Esophagus (tissue), 2 donors: ENCODE measurements at regions not wholly inside any gene's neighbourhood (a gene's known extent, or its start where the extent isn't known, plus 50 kb on each side); places are given as distances from the start of the nearest gene placed in this dataset.
"Not testable (repeated sequence)": the region's sequence is repeated elsewhere in the genome, so short reads cannot be mapped to it uniquely, and the experiment has no call there.

Experiments used
- H3K27ac ChIP-seq, 2 donors: one replicate each; pipeline ENCODE4 v1.5.1; 2013; ENCODE audit warnings: low read depth in 2 of 2, mild to moderate bottlenecking in 2 of 2, inconsistent platforms in 1 of 2, low read length in 1 of 2, moderate library complexity in 1 of 2
- H3K27me3 ChIP-seq, 2 donors: one replicate each; pipeline ENCODE4 v1.6.1; 2013; ENCODE audit warnings: low read length in 2 of 2, control low read depth in 1 of 2, mild to moderate bottlenecking in 1 of 2; ENCODE audit not compliant: insufficient read depth in 2 of 2, control insufficient read depth in 1 of 2
- H3K36me3 ChIP-seq, 2 donors: one replicate each; pipeline ENCODE4 v1.6.1; 2013; ENCODE audit warnings: low read length in 1 of 2; ENCODE audit not compliant: control insufficient read depth in 2 of 2, insufficient read depth in 2 of 2
- H3K4me1 ChIP-seq, 2 donors: one replicate each; pipeline ENCODE4 v1.6.1; 2013; ENCODE audit warnings: low read length in 1 of 2; ENCODE audit not compliant: control insufficient read depth in 2 of 2, insufficient read depth in 2 of 2
- H3K4me3 ChIP-seq, 2 donors: one replicate each; pipeline ENCODE4 v1.5.1; 2013; ENCODE audit warnings: low read length in 2 of 2, mild to moderate bottlenecking in 2 of 2, low read depth in 1 of 2, moderate library complexity in 1 of 2
- H3K9me3 ChIP-seq, 2 donors: one replicate each; pipeline ENCODE4 v1.6.1; 2013; ENCODE audit warnings: mild to moderate bottlenecking in 2 of 2, low read depth in 1 of 2, low read length in 1 of 2, moderate library complexity in 1 of 2; ENCODE audit not compliant: control insufficient read depth in 2 of 2, insufficient read depth in 1 of 2
- WGBS, 2 donors: extraction: QIAGEN DNeasy Blood & Tissue Kit; methylation state at CpG; one replicate each; pipeline ENCODE4 v1.1.7; 2013; 5-methylcytosine and 5-hydroxymethylcytosine counted together
- donor health status: healthy with polysubstance abuse.
- donor health status: Bipolar disorder and iron deficiency.

DNA sequence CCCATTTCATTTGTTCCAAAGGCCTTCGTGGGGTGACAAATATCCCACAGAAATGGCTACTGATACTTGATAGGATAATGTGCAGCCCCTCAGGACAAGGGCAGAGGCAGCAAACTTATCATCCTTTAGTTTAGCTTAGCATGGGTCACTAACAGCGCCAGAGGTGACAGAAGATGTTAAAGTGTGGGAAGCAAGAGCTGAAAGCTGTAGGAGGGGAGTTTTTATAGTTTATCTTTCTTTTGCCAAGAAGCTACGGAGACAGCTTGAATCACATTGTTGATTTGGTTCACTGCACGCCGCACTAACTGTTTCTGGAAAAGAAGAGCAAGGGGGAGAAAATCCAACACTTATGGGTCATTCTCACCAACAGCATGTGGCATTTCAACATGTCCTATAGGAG lies 773.9 kb upstream of the MMS22L start:
- Histone ChIP-seq H3K4me3 (no peak overlapping the region), H3K4me1 (no peaks in the 10 kb centered on the region), H3K27me3 (no peaks in the 10 kb centered on the region), H3K36me3 (no peaks in the 10 kb centered on the region), H3K9me3 (no peaks in the 10 kb centered on the region), H3K27ac (no peak overlapping the region)
- WGBS, 2 donors = 38 to 46% methylated on average over 5 of the region's 5 CpGs

DNA sequence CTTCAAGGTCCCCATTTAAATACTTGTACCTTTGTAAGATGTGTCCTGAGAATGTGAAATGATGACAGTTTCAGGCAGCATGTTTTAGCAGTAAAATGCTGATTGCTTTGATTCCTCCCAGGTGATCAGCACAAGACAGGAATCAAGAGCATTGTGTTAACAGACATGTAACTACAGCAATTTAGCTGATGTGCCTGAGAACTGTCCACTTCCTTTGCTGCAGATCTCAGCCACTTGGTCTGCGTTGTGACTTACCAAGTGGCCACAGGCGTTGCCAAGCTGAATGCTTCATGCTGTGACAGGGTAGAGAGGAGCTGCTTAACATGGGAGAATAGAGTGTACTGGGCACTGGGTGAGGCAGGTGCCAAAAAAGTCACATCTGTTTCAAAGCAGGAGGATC lies 767.0 kb upstream of the POU3F2 start:
- no peak overlapping the region for H3K27ac ChIP-seq
- 54 to 57% methylated on average over 2 of the region's 2 CpGs for WGBS, 2 donors
- H3K36me3 ChIP-seq = no peaks in the 10 kb centered on the region
- no peaks in the 10 kb centered on the region for H3K27me3 ChIP-seq
- no peak overlapping the region for H3K4me3 ChIP-seq
- H3K4me1 ChIP-seq = no peaks in the 10 kb centered on the region
- H3K9me3 ChIP-seq = no peaks in the 10 kb centered on the region

DNA sequence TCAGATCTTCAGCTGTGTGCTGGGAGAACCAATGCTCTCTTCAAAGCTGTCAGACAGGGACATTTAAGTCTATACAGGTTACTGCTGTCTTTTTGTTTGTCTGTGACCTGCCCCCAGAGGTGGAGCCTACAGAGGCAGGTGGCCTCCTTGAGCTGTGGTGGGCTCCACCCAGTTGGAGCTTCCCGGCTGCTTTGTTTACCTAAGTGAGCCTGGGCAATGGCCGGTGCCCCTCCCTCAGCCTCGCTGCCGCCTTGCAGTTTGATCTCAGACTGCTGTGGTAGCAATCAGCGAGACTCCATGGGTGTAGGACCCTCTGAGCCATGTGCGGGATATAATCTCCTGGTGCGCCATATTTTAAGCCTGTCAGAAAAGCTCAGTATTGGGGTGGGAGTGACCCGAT lies 745.8 kb upstream of the POU3F2 start:
- H3K27me3 ChIP-seq, H3K9me3 ChIP-seq, H3K36me3 ChIP-seq, H3K4me3 ChIP-seq, H3K27ac ChIP-seq, H3K4me1 ChIP-seq: not testable (repeated sequence)
- WGBS, 2 donors = 88 to 91% methylated on average over 8 of the region's 8 CpGs

DNA sequence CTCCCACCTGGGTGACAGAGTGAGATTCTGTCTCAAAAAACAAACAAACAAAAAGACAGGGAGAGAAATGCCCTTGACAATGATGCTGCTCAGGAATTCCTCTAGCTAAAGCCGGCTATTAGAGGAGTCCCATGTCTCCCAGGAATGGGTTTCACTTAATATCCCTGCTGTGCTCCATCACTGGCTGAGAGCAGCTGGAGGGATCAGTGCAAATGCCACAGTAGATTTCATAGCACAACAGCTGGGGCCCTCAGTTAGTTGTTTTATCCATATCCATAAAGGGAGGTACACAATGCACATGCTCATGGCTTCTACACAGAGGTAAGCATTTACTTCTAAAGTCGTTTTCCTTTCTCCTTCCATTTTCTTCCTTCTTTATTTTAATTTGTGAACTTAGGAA lies 742.0 kb upstream of the POU3F2 start:
- no peaks in the 10 kb centered on the region for H3K27me3 ChIP-seq
- no peak overlapping the region for H3K4me3 ChIP-seq
- H3K27ac ChIP-seq = no peak overlapping the region
- 56 to 57% methylated on average over 2 of the region's 2 CpGs for whole genome bisulfite sequencing, 2 donors
- H3K9me3 ChIP-seq = no peaks in the 10 kb centered on the region
- no peaks in the 10 kb centered on the region for H3K36me3 ChIP-seq
- no peaks in the 10 kb centered on the region for H3K4me1 ChIP-seq

DNA sequence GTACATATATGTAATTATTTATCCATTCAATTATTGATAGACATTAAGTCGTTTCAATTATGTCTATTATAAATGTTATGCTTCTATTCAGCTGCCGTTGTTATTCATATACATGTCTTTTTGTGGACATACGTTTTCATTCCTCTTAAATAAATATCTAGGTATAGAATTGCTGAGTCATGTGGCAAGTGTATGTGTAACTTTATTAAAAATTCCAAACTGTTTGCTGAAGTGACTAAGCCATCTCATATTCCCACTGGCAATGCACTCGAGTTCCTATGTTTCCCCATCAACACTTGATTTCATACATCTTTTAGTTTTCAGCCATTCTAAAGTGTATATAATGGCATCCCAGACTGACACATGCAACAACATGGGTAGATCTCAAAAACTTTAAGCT lies 739.7 kb upstream of the POU3F2 start:
- Histone ChIP-seq H3K27me3 (no peaks in the 10 kb centered on the region), H3K4me1 (no peaks in the 10 kb centered on the region), H3K27ac (no peak overlapping the region), H3K36me3 (no peaks in the 10 kb centered on the region), H3K4me3 (no peak overlapping the region), H3K9me3 (no peaks in the 10 kb centered on the region)
- WGBS, 2 donors = 59 to 60% methylated on average over 4 of the region's 4 CpGs

DNA sequence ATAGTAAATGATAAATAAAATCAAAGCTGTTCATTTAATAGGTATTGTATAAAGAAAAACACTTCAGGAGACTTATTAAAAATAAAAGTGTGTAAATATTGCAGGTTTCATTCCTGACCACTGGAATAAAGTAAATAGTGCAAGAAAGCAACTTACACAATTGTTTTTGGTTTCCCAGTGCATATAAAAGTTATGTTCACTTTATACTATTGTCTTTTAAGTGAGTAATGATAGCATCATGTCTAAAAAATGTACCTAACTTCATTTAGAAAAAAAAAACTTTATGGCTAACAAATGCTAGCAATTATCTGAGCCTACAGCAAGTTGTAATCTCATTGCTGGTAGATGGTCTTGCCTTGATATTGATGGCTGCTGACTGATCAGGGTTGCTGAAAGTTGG lies 726.6 kb upstream of the POU3F2 start:
- H3K9me3 ChIP-seq = peaks cover 4% of the 10 kb centered on the region in 2 donors
- H3K36me3 ChIP-seq = no peaks in the 10 kb centered on the region

DNA sequence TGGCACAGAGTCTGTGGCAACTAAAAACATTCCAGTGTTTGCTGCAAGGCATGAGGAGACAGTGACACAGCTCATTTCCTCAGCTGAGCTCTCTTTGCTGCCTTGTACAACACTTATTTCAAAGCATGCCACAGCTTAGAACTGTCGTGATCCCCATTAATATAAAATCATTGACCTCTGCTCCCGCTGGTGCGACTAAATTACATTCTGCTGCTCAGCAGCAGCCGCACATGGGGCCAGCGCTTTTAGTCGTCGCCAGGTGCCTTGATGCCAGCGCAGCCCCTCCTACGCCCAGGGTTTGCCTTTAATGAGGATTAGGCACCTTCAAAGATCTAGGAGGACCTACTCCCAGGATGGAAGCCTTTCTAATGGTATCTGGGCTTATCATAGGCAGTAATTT lies 717.9 kb upstream of the POU3F2 start:
- no peaks in the 10 kb centered on the region for H3K36me3 ChIP-seq
- no peaks in the 10 kb centered on the region for H3K27me3 ChIP-seq
- H3K4me1 ChIP-seq = no peaks in the 10 kb centered on the region
- 80 to 86% methylated on average over 9 of the region's 9 CpGs for WGBS, 2 donors
- no peak overlapping the region for H3K27ac ChIP-seq
- H3K9me3 ChIP-seq = peaks cover 0 to 2% of the 10 kb centered on the region in 2 donors
- H3K4me3 ChIP-seq = no peak overlapping the region

More for the DNA sequence above, 726.6 kb upstream of the POU3F2 start:
- H3K27ac ChIP-seq = no peak overlapping the region
- H3K4me1 ChIP-seq = no peaks in the 10 kb centered on the region
- no peak overlapping the region for H3K4me3 ChIP-seq
- no peaks in the 10 kb centered on the region for H3K27me3 ChIP-seq

DNA sequence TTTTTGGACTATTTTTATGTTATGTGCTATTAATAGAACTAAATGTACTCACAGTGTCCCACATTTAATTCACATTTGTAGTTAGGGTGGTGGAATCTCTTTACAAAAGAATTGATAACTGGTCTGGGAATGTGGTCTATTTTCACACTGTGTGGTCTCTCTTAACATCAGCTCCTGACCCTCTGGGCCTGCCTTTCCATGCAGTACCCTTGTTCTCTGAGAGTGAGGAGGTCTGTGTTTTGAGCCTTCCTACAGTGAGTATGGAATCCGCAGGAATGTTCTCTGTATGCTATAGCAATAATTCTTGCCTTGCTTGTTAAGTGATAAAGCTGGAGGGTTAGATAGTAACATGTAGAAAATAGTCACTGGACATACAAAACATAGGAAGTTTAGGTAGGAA lies 717.3 kb upstream of the POU3F2 start:
- Histone ChIP-seq H3K36me3 (no peaks in the 10 kb centered on the region), H3K9me3 (peaks cover 0 to 2% of the 10 kb centered on the region in 2 donors), H3K4me3 (no peak overlapping the region), H3K27ac (no peak overlapping the region), H3K4me1 (no peaks in the 10 kb centered on the region), H3K27me3 (no peaks in the 10 kb centered on the region)
- 43 to 59% methylated on average over 1 of the region's 1 CpG for WGBS, 2 donors

DNA sequence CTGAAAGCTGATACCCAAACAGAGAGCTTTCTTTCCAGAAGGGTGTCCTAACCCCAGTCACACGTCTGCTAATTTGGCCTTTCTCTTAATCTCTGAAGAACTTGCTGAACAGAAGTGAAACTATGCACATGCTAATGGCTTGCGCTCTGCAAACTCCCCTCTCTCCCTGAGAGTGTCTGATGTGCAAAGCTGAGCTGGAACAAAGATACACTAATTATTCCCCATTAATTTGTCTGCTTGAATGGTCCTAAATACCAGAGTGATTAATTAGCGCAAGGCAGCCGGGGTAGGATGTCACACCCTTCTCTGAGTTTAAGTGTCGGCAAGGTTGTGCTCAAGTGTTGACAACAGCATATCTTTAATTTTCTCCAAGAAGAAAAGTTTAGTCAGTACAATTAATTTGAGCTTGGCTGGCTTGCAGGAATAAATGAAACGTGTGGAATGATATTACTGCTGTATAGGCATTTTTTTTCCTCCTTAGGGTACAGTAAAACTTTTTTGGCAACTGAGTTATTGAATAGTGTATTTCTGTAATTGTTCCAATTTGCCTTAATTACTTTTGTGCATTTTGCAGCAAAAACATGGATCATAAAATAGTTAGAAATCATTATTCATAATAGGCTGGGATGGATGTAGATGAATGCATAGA lies 715.9 kb upstream of the POU3F2 start:
- Histone ChIP-seq H3K27me3 (no peaks in the 10 kb centered on the region), H3K27ac (no peak overlapping the region), H3K4me1 (no peaks in the 10 kb centered on the region), H3K36me3 (no peaks in the 10 kb centered on the region), H3K9me3 (peaks cover 0 to 2% of the 10 kb centered on the region in 2 donors), H3K4me3 (no peak overlapping the region)
- 43 to 45% methylated on average over 6 of the region's 6 CpGs for WGBS, 2 donors

DNA sequence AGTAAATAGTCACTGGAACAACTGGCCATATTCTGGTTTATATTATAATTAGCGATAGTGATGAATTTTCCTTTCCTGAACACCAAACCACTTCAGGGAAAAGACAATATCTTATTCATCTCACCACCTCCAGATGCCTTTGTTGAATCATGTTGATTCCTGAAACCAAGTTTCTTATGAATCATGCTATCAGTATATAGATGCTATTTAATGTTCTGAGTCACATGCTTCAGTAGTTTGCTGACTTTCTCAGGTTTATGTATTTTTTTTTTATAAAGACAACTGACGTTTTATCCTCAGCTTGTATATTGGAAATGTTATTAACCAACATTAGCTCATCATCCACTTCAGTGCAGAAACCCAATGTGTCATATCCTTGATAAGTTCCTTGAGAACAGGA lies 710.2 kb upstream of the POU3F2 start:
- H3K27ac ChIP-seq = no peak overlapping the region
- H3K9me3 ChIP-seq = no peaks in the 10 kb centered on the region
- no peak overlapping the region for H3K4me3 ChIP-seq
- H3K4me1 ChIP-seq = no peaks in the 10 kb centered on the region
- H3K36me3 ChIP-seq = no peaks in the 10 kb centered on the region
- H3K27me3 ChIP-seq = no peaks in the 10 kb centered on the region
- WGBS, 2 donors = 46 to 59% methylated on average over 2 of the region's 2 CpGs
